H1 (cell line): ENCODE measurements at regions not wholly inside any gene's neighbourhood (a gene's known extent, or its start where the extent isn't known, plus 50 kb on each side); places are given as distances from the start of the nearest gene placed in this dataset.

Experiments
- CTCF ChIA-PET: fragments of 300-600 bp; sonication (Branson Sonifier 250); formaldehyde crosslinking; loops from one replicate; lab custom pipeline; 2021; ENCODE audit not compliant: partially characterized antibody; lab: Charles Lee
- POLR2A ChIA-PET: fragments of 300-600 bp; sonication (Branson Sonifier 250); formaldehyde crosslinking; loops from one replicate; lab custom pipeline; 2021; ENCODE audit warnings: inconsistent platforms; ENCODE audit not compliant: partially characterized antibody; lab: Charles Lee
- DNase-seq, 2 experiments: peaks; one replicate each; pipeline versions ENCODE4 v3.0.0 to v3.0.0-alpha.2; 2010 to 2022; ENCODE audit warnings: low spot score in 2 of 2, low read depth in 1 of 2, mixed read lengths in 1 of 2
- FAIRE-seq: peaks from 2 replicates; lab custom pipeline; 2011; peaks lifted over from hg19 to GRCh38; lab: Jason Lieb, UNC
- H2AFZ ChIP-seq: 2 replicates; pipeline ENCODE4 v1.8.1; 2012; ENCODE audit warnings: low read length, inconsistent platforms
- H2AK5ac ChIP-seq: 2 replicates; pipeline ENCODE4 v1.6.1; 2013; ENCODE audit warnings: low read depth, low read length
- H2BK120ac ChIP-seq: replicated peaks from 2 replicates; pipeline ENCODE3; 2013; ENCODE audit warnings: low read depth, low read length, inconsistent platforms
- H2BK12ac ChIP-seq: 2 replicates; pipeline ENCODE4 v1.6.1; 2013; ENCODE audit warnings: low read depth, low read length
- H2BK15ac ChIP-seq: 2 replicates; pipeline ENCODE4 v1.6.1; 2013; ENCODE audit warnings: low read length
- H2BK20ac ChIP-seq: 2 replicates; pipeline ENCODE4 v1.6.1; 2013; ENCODE audit warnings: low read length
- H2BK5ac ChIP-seq: 2 replicates; pipeline ENCODE4 v1.6.1; 2013; ENCODE audit warnings: low read depth, low read length
- H3K14ac ChIP-seq: 2 replicates; pipeline ENCODE4 v1.6.1; 2013; ENCODE audit warnings: inconsistent platforms; ENCODE audit not compliant: insufficient read length
- H3K18ac ChIP-seq: 2 replicates; pipeline ENCODE4 v1.6.1; 2013; ENCODE audit warnings: low read length; ENCODE audit errors: extremely low read depth
- H3K23ac ChIP-seq: 2 replicates; pipeline ENCODE4 v1.6.1; 2013; ENCODE audit warnings: inconsistent platforms; ENCODE audit not compliant: insufficient read length
- H3K23me2 ChIP-seq: 2 replicates; pipeline ENCODE4 v1.6.1; 2013; ENCODE audit warnings: low read depth, low read length
- H3K27ac ChIP-seq: 2 replicates; pipeline ENCODE4 v1.6.1; 2011; ENCODE audit warnings: low read depth, low read length, inconsistent platforms
- H3K27me3 ChIP-seq, 4 experiments: replicated peaks in 1 of 4; 1 replicate in 1 of 4; 2 replicates in 3 of 4; pipeline versions ENCODE4 v1.6.1 to v1.8.1; 2011 to 2013; ENCODE audit warnings: low read length in 3 of 4, mild to moderate bottlenecking in 3 of 4, inconsistent platforms in 2 of 4, mixed read lengths in 2 of 4, moderate library complexity in 1 of 4; ENCODE audit not compliant: control insufficient read depth in 3 of 4, insufficient read depth in 3 of 4; ENCODE audit errors: extremely low read depth in 1 of 4
- H3K36me3 ChIP-seq, 4 experiments: 2 replicates each; pipeline versions ENCODE4 v1.6.1 to v1.8.1; 2011 to 2013; ENCODE audit warnings: mild to moderate bottlenecking in 4 of 4, low read length in 3 of 4, moderate library complexity in 2 of 4, control low read depth in 1 of 4, inconsistent platforms in 1 of 4; ENCODE audit not compliant: insufficient read depth in 4 of 4, control insufficient read depth in 2 of 4
- H3K4ac ChIP-seq: replicated peaks from 2 replicates; pipeline ENCODE3; 2013; ENCODE audit warnings: low read length, low read depth, mixed read lengths, inconsistent platforms; ENCODE audit not compliant: insufficient read length
- H3K4me1 ChIP-seq, 4 experiments: replicated peaks in 1 of 4; 1 replicate in 1 of 4; 2 replicates in 3 of 4; pipeline versions ENCODE4 v1.6.1 to v1.8.1; 2011 to 2013; ENCODE audit warnings: low read length in 3 of 4, inconsistent platforms in 2 of 4, mixed read lengths in 1 of 4; ENCODE audit not compliant: insufficient read depth in 4 of 4, control insufficient read depth in 3 of 4
- H3K4me2 ChIP-seq, 2 experiments: 2 replicates each; pipeline versions ENCODE4 v1.6.1 to v1.8.1; 2011 to 2013; ENCODE audit warnings: low read depth in 2 of 2, low read length in 2 of 2, control low read depth in 1 of 2, inconsistent platforms in 1 of 2, mild to moderate bottlenecking in 1 of 2; ENCODE audit not compliant: insufficient read depth in 1 of 2
- H3K4me3 ChIP-seq, 4 experiments: fragments of 200-600, 300-600 bp in 1 of 4; sonication (generic), shearing (Covaris generic), sonication (Bioruptor Twin) in 1 of 4; 2 replicates each; pipeline versions ENCODE4 v1.5.1 to v1.8.1; 2011 to 2016; ENCODE audit warnings: low read length in 4 of 4, low read depth in 3 of 4, control low read depth in 2 of 4, inconsistent platforms in 2 of 4, mild to moderate bottlenecking in 2 of 4, mixed read lengths in 1 of 4, moderate library complexity in 1 of 4; ENCODE audit not compliant: insufficient read depth in 2 of 4; ENCODE audit errors: extremely low read depth in 1 of 4
- H3K56ac ChIP-seq: replicated peaks from 2 replicates; pipeline ENCODE3; 2013; ENCODE audit warnings: low read depth, mild to moderate bottlenecking, mixed read lengths, low read length, inconsistent platforms; ENCODE audit not compliant: insufficient read length
- H3K79me1 ChIP-seq: 2 replicates; pipeline ENCODE4 v1.6.1; 2013; ENCODE audit warnings: low read depth, low read length, control low read depth
- H3K79me2 ChIP-seq, 2 experiments: 2 replicates each; pipeline versions ENCODE4 v1.6.1 to v1.8.1; 2012 to 2013; ENCODE audit warnings: low read length in 2 of 2, mild to moderate bottlenecking in 2 of 2, inconsistent platforms in 1 of 2; ENCODE audit not compliant: insufficient read depth in 2 of 2, control insufficient read depth in 1 of 2
- H3K9ac ChIP-seq, 4 experiments: replicated peaks in 1 of 4; 1 replicate in 1 of 4; 2 replicates in 3 of 4; pipeline versions ENCODE4 v1.6.1 to v1.8.1; 2011 to 2013; ENCODE audit warnings: low read depth in 3 of 4, low read length in 3 of 4, control low read depth in 2 of 4, mild to moderate bottlenecking in 2 of 4, moderate library complexity in 2 of 4, inconsistent platforms in 1 of 4; ENCODE audit errors: extremely low read depth in 1 of 4
- H3K9me3 ChIP-seq, 2 experiments: 2 replicates each; pipeline versions ENCODE4 v1.6.1 to v1.8.1; 2012 to 2013; ENCODE audit warnings: mild to moderate bottlenecking in 2 of 2, moderate library complexity in 2 of 2, control low read depth in 1 of 2, inconsistent platforms in 1 of 2, low read depth in 1 of 2, low read length in 1 of 2, mixed read lengths in 1 of 2; ENCODE audit not compliant: insufficient read depth in 2 of 2
- H4K20me1 ChIP-seq, 2 experiments: replicated peaks in 1 of 2; 2 replicates each; pipeline versions ENCODE3 to v1.8.1; 2011 to 2013; ENCODE audit warnings: inconsistent platforms in 2 of 2, low read length in 2 of 2, mild to moderate bottlenecking in 1 of 2; ENCODE audit not compliant: insufficient read depth in 2 of 2, control insufficient read depth in 1 of 2
- H4K5ac ChIP-seq: 2 replicates; pipeline ENCODE4 v1.6.1; 2013; ENCODE audit warnings: low read length, low read depth, mixed read lengths, inconsistent platforms; ENCODE audit not compliant: insufficient read length
- H4K8ac ChIP-seq: 2 replicates; pipeline ENCODE4 v1.8.0; 2013; ENCODE audit warnings: mild to moderate bottlenecking, moderate library complexity, low read length, inconsistent platforms; ENCODE audit not compliant: insufficient read depth; ENCODE audit errors: extremely low read depth
- H4K91ac ChIP-seq: replicated peaks from 2 replicates; pipeline ENCODE3; 2013; ENCODE audit warnings: low read length, mixed read lengths, inconsistent platforms; ENCODE audit not compliant: insufficient read length
- CBX5 ChIP-seq: fragments of 300-800, 300-1000 bp; sonication (generic); IDR thresholded peaks from 2 replicates; pipeline ENCODE4 v1.7.1; 2016; ENCODE audit warnings: antibody characterized with exemption, low read length, low read depth
- CBX8 ChIP-seq: fragments of 300-800, 300-1000 bp; sonication (generic); IDR thresholded peaks from 2 replicates; pipeline ENCODE4 v1.7.1; 2016; ENCODE audit warnings: low read depth, low read length, borderline replicate concordance
- JUN ChIP-seq: IDR thresholded peaks from 2 replicates; pipeline ENCODE4 v1.6.1; 2011; ENCODE audit warnings: low read depth, mild to moderate bottlenecking, improper control_type of control experiment, low read length
- KDM4A ChIP-seq: IDR thresholded peaks from one replicate; pipeline ENCODE4 v1.7.1; 2012; ENCODE audit warnings: low read depth, mild to moderate bottlenecking, moderate library complexity, low read length, inconsistent platforms; ENCODE audit not compliant: severe bottlenecking
- SAP30 ChIP-seq: fragments of 300-600 bp; sonication (generic); IDR thresholded peaks from 2 replicates; pipeline ENCODE4 v1.7.1; 2012; ENCODE audit warnings: low read length, moderate library complexity, mild to moderate bottlenecking, inconsistent platforms; ENCODE audit not compliant: insufficient read depth, insufficient replicate concordance
- SUZ12 ChIP-seq: fragments of 200-600 bp; sonication (generic); IDR thresholded peaks from 2 replicates; pipeline ENCODE4 v1.6.1; 2012; ENCODE audit warnings: mild to moderate bottlenecking, inconsistent platforms, low read length, moderate library complexity, mixed read lengths
- YY1 ChIP-seq: IDR thresholded peaks from 2 replicates; pipeline ENCODE4 v1.6.1; 2011; ENCODE audit warnings: low read depth, mild to moderate bottlenecking, low read length
- WGBS, 2 experiments: shearing (Covaris generic) in 1 of 2; methylation state at CpG; one replicate each; pipeline versions ENCODE4 v1.1.6 to v1.1.7; 2013 to 2015; ENCODE audit warnings: low lambda C conversion rate in 2 of 2, mixed read lengths in 2 of 2, inconsistent platforms in 1 of 2, low coverage in 1 of 2, missing lambda C conversion rate in 1 of 2; ENCODE audit not compliant: insufficient replicate concordance in 2 of 2, insufficient coverage in 1 of 2, insufficient read length in 1 of 2; ENCODE audit errors: extremely low coverage in 1 of 2, missing lambda C conversion rate in 1 of 2; 5-methylcytosine and 5-hydroxymethylcytosine counted together

- Histone ChIP-seq H3K27ac (no peak overlapping the region), H3K4ac (no peak overlapping the region), H3K14ac (no peak overlapping the region), H3K27me3 (no peaks in the 10 kb centered on the region), H2AK5ac (no peak overlapping the region), H2BK120ac (no peak overlapping the region), H2BK5ac (no peak overlapping the region), H4K5ac (no peak overlapping the region), H3K4me2 (no peak overlapping the region), H3K4me1 (no peaks in the 10 kb centered on the region), H3K23me2 (no peaks in the 10 kb centered on the region), H3K9me3 (peaks cover 0 to 6% of the 10 kb centered on the region in 2 experiments; a peak in 1 of 4 replicates), H4K91ac (no peak overlapping the region), H2AFZ (no peak overlapping the region), H2BK15ac (no peak overlapping the region), H4K20me1 (no peaks in the 10 kb centered on the region), H3K23ac (no peak overlapping the region), H3K9ac (no peak overlapping the region), H3K79me2 (no peaks in the 10 kb centered on the region), H3K56ac (no peak overlapping the region), H2BK20ac (no peak overlapping the region), H3K4me3 (no peak overlapping the region), H2BK12ac (no peak overlapping the region), H4K8ac (no peak overlapping the region), H3K79me1 (no peaks in the 10 kb centered on the region), H3K18ac (no peak overlapping the region), H3K36me3 (no peaks in the 10 kb centered on the region)
- FAIRE-seq: no peak
- WGBS, 2 experiments: 88% methylated on average over 5 of the region's 5 CpGs; no CpG with 5 or more reads in 1 of the 2 experiments
- DNase-seq: no peak
- ChIA-PET POLR2A (no interaction called here), CTCF (interaction anchor here (0.7 kb wide), 2 partner anchors 8 to 409 kb away, joined by 3 read pairs; no protein-coding TSS in a partner anchor)
- TF ChIP-seq SUZ12 (no peak), SAP30 (no peak), CBX5 (no peak), JUN (no peak), KDM4A (no peak), YY1 (no peak), CBX8 (no peak)
These were observed 1893.0 kb upstream of the PCDH20 start for GRCh38 chr13:63308549-63309165.
